HTR-8/SVneo (cell line): ENCODE measurements at regions not wholly inside any gene's neighbourhood (a gene's known extent, or its start where the extent isn't known, plus 50 kb on each side); places are given as distances from the start of the nearest gene placed in this dataset.
"Not testable (repeated sequence)": the region's sequence is repeated elsewhere in the genome, so short reads cannot be mapped to it uniquely, and the experiment has no call there.

Experiments
- DNase-seq: peaks from one replicate; pipeline ENCODE4 v3.0.0; 2011; ENCODE audit warnings: low spot score, mixed read lengths; ENCODE audit not compliant: insufficient read length
- FAIRE-seq: peaks from 2 replicates; lab custom pipeline; 2011; peaks lifted over from hg19 to GRCh38; lab: Jason Lieb, UNC

- FAIRE-seq, result no peak
- no peak for DNase-seq
These were observed 101.1 kb upstream of the TMEM132E start for GRCh38 chr17:34478244-34478643.

DNA sequence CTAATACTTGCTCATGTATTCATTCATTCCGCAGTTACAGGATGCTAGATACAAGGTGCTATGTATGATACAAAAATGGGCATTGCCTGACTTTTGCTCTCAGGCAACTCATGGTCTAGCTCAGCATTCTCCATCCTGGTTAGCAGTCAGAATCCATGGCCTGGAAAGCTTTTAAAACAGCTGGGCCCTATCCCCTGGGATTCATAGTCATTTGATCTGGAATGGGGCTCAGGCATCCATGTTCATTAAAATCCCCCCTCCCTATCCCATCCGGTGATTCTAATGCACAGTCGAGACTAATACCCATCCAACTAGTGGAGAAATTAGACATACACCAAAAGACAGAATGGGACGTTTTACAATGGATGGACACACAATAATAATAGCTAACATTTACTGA, 104.1 kb upstream of the TMEM132E start:
- FAIRE-seq (no peak), DNase-seq (no peak)

GRCh38 chr17:34474706-34475105, 104.7 kb upstream of the TMEM132E start:
- FAIRE-seq (no peak), DNase-seq (no peak)

DNA sequence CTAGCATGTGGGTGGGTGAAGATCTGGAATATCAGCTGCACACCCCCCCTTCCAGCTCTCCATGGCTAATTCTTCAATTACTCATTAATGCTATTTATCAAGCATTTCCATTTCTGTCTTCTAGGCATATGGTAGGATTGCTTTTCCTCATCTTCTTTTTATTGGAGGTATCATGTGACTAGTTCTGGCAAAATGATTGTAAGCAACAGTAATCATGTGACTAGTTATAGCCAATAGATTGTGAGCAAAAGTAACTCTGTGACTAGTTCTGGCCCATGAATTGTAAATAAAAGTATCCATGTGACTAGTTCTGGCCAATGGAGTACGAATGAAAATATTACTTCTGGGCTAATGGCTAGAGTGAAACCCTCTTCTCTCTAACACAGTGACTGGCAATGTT, 107.0 kb upstream of the TMEM132E start:
- DNase-seq, result no peak

DNA sequence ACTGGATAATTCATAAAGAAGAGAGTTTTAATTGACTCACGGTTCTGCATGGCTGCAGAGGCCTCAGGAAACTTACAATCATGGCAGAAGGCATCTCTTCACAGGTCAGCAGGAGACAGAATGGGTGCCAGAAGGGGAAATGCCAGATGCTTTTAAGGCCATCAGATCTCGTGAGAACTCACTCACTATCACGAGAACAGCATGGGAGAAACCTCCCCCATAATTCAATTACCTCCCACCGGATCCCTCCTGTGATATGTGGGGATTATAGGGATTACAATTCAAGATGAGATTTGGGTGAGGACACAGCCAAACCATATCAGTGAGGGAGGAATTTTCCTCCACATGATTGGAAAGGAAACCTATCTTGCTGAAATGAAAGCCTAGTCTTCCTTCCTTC, 108.1 kb upstream of the TMEM132E start:
- not testable (repeated sequence) for FAIRE-seq, DNase-seq

More for the DNA sequence above, 107.0 kb upstream of the TMEM132E start:
- FAIRE-seq, result no peak

DNA sequence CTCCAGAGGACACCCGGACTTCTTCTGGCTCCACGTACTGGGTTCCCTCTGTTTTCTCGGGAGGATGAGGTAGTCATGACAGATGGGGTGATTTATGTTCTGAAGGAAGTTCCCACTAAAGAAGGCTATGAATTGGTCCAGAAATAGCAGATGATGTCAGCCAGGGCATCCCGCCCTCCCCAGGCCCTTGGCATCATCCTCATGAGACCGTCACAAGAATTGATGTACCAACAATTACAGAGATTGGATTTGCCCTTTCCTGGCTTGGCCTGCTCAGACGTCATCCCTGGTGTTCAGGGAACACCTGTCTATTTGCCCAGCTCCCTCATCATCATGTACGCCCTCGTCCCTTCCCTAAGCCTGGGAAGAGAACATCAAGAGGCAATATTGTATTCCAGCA, 102.8 kb upstream of the CCL1 start:
- no peak for FAIRE-seq
- DNase-seq, result no peak

DNA sequence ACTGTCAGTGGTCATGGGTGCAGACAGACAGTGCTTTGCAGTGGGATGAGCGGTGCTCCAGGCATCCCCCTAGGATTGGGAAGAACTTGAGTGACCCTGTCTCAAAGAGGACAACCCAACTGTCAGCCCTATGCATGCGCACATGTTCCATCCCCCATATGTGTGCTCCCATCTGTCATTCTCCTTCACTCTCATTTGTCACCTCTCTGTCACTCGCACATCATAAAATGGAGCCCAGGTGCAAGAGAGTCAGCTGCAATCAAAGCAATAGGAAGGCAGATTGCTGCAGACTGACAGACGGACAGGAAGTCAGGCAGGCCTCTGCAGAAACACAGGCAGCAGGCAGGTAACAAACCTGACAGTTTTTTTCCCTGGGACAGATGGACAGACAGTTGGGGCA, 101.8 kb upstream of the CCL1 start:
- DNase-seq (no peak), FAIRE-seq (no peak)

GRCh38 chr17:34458266-34458665, 95.2 kb upstream of the CCL1 start:
- DNase-seq (no peak), FAIRE-seq (no peak)

GRCh38 chr17:34456121-34456520, 93.1 kb upstream of the CCL1 start:
- DNase-seq, result no peak
- no peak for FAIRE-seq

DNA sequence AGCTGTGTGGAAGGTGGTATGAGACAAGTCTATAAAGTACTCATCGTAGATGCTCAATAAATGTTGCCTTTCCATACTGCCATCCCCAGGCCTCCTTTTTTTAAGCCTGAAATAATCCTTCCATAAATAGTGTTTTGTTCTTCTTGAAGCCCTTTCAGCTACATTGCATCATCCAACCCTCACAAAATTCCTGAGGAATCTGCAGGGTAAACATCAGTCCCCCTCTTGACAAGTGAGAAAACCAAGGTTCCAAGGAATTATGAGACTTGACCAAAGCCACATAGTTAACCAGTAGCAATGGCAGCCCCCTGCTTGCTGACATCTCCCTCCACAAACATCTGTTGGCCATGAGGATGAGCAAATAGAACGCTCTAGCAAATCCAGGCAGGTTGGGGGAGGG, 89.7 kb upstream of the CCL1 start:
- FAIRE-seq (no peak), DNase-seq (no peak)

DNA sequence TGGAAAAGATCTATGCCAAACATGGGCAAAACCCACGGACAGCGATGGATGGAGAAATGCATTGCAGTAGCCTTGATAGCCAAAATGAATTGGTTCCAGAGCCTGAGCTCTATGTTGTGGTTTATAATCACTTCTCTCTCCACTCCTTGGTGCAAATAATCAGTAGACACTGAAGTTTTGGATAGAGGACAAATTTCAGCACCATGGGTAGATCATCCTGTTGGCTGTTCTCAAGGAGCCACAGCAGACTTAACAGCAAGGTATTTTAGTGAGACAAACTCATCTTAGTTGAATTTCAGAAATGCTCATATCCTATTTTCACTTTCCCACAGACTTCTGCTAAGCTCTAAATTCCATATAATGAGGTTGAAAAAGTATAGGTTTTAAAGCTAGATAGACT, 88.3 kb upstream of the CCL1 start:
- FAIRE-seq (no peak), DNase-seq (no peak)

DNA sequence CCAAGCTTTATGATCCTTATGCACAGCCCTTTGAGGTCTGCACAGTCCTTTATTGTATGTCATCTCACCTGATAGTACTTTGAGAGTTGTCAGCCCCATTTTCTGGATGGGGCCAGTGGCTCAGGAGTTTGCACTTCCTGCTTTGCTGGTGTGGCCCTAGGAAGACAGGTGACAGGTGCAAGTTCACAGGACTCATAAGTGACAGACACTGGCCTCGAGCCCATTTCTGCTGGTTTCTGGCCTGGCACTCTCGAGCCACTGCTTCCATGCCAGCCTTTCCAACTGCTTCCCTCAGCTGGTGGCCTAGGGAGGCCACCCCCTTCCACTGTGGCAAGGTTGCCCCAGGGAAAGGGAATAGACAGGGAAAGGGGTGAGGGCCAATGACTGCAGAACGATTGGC, 84.4 kb upstream of the CCL1 start:
- FAIRE-seq, result no peak

DNA sequence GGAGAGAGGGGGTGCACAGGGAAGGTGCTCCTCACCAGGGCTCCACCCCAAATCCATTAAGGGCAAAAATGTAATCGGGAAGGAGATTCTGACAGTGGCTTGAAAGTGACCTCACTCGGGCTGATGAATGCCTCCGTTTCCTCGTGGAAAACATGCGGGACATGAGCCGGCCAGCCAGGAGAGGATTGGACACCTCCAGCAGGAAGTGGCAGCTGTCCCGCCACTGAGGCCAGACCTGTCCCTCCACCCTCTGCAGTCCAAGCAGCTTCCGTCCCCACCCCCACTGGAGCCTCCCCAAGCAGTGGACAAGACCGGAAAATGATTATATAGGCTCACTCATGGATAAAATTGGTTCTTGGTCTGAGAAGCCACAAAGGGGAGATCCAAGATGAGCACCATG, 82.1 kb upstream of the CCL1 start:
- no peak for FAIRE-seq

More for the DNA sequence above, 84.4 kb upstream of the CCL1 start:
- DNase-seq, result no peak

GRCh38 chr17:34443619-34444469, 80.8 kb upstream of the CCL1 start:
- FAIRE-seq, result no peak
- no peak for DNase-seq

More for the DNA sequence above, 82.1 kb upstream of the CCL1 start:
- DNase-seq, result no peak

DNA sequence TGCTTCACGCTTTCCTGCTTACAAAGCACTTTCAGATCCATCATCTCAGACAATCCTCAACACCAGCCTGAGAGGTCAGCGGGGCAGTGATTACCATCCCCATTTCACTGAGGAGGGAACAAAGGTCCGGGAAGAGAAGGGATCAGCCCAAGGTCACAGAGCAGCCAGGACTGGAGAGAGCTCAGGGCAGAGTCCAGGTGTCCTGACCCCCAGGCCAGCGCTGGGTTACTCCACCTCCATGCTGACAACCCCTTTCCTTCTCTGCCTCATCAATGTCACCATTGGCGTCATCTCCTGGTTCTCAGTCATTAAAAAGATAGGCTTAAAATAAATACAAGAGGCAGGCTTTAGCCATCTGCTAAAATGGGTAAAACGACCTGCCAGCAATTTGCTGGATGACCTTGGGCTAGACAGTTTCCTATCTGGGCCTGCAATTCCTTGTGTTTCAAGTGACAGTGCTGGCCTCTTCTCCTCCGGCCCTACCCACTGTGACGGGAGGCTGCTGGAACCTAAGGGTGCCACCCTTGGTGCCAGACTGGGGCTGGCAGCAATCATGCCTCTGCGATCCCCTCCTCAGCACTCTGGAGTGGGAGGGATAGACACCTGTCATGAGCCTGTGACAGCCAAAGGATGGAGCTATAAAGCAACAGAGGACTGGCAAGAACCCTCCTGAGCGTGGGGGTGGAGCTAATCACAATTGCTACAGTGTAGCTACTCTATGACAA, 79.5 kb upstream of the CCL1 start:
- DNase-seq, result no peak
- no peak for FAIRE-seq

DNA sequence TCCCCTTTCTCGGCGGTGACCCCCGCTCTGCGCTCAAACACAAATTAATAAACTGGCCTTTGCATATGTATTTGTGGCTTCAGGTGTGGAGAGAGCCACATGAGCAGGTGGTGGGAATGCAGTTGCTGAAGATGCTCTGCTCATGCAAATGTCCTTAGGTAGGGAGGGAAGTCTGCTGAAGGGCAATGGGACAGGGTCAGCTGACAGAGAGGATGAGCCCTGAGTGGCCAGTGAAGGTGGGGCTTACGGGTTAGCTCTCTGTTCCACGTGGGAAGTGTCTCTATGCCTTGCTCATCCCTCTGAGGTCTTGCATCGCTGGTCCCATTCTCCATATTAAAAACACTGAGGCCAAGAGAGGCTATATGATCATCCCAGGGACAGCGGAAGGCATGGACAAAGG, 74.2 kb upstream of the CCL1 start:
- FAIRE-seq (no peak), DNase-seq (no peak)

DNA sequence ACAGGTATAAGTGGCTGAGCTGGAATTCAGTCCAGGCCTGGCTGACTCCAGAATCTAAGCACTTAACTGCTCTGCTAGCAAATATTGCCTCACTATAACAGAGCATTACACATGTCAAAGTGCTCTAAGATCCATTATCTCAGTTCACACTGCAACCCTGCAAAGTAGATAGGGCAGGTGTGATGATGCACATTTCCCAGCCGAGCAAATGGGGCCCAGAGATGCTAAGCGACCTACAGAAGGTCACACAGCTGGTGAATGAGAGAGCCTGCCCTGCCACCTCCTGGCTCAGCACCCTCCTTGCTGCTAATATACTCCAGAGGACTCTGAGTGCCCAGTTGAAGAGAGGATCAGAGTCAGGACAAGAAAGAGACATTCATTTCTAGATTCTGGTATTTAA, 73.6 kb upstream of the CCL1 start:
- FAIRE-seq, result no peak
- DNase-seq, result no peak

GRCh38 chr17:34435182-34435928, 72.3 kb upstream of the CCL1 start:
- no peak for DNase-seq
- FAIRE-seq, result no peak

GRCh38 chr17:34434052-34434451, 71.0 kb upstream of the CCL1 start:
- FAIRE-seq (no peak), DNase-seq (no peak)

DNA sequence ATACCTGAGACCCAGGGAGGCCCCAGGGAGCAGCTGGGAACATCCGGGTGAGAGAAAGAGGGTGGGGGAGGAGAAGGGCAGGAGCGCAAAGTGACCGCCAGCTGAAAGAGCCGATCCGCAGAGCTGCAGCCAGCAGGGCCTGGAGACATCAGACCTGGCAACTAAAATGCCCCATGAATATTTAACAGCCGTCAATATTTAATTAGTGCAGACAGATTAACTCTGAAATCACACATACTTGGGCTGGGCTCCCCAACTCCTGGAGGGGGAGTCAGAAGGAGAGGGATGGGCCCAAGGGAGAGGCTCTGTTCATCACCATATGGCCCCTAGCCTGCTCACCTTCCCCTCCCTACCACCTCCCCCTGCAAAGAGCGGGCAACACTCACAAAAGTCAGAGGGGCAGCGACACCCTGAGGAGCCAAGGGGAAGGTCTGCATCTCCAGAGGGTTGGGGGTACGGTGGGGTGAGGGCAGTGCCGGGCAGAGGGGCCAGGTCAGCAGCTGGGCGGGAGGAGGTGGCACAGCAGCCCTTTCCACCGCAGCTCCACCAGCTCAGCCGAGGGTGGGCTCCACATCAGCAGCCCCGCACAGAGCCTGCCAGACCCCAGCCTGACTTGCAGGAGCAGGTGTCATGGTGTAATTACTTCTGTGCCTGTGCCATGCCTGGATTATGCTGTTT, 61.9 kb upstream of the CCL1 start:
- DNase-seq (no peak), FAIRE-seq (no peak)
